ENCODE measurements at regions not wholly inside any gene's neighbourhood (a gene's known extent, or its start where the extent isn't known, plus 50 kb on each side); places are given as distances from the start of the nearest gene placed in this dataset.

DNA sequence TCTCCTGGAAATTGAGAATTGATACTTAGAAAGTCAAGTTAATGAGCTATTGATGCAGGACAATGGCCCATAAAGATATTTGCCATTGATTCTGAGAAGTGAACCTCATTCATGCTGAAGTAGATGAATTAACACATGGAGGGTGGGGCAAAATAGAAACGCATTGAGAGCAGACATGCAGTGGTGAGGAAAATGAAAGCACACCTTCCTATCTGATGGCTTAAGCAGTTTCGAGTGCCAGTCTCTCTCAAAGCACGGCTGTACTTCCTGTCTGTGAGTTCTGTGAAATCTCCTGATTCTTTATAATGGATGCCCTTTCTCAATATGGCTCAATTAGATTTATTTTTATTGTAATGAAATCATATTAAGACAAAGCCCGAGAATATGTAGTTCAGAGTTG, 247.0 kb downstream of the TMX3 start:
- TF ChIP-seq, protein P1, sequence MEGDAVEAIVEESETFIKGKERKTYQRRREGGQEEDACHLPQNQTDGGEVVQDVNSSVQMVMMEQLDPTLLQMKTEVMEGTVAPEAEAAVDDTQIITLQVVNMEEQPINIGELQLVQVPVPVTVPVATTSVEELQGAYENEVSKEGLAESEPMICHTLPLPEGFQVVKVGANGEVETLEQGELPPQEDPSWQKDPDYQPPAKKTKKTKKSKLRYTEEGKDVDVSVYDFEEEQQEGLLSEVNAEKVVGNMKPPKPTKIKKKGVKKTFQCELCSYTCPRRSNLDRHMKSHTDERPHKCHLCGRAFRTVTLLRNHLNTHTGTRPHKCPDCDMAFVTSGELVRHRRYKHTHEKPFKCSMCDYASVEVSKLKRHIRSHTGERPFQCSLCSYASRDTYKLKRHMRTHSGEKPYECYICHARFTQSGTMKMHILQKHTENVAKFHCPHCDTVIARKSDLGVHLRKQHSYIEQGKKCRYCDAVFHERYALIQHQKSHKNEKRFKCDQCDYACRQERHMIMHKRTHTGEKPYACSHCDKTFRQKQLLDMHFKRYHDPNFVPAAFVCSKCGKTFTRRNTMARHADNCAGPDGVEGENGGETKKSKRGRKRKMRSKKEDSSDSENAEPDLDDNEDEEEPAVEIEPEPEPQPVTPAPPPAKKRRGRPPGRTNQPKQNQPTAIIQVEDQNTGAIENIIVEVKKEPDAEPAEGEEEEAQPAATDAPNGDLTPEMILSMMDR (IDR thresholded peaks at IDR 0.05): no peak
- TF ChIP-seq ZFX (IDR thresholded peaks at IDR 0.05; ENCODE audit: borderline replicate concordance): no peak
